ENCODE measurements at regions not wholly inside any gene's neighbourhood (a gene's known extent, or its start where the extent isn't known, plus 50 kb on each side); places are given as distances from the start of the nearest gene placed in this dataset.

- DNase-seq: no peak
- no peak for TF ChIP-seq POLR2AphosphoS5 (IDR thresholded peaks at IDR 0.05)
- no peak for TF ChIP-seq EP300 (IDR thresholded peaks at IDR 0.05; ENCODE audit: low read depth)
- TF ChIP-seq POLR2A (IDR thresholded peaks at IDR 0.05): no peak
- TF ChIP-seq CTCF (IDR thresholded peaks at IDR 0.05): no peak
- WGBS, 2 donors (ENCODE audit: low coverage in 1 of 2): 68% methylated on average over 3 of the region's 3 CpGs; no CpG with 5 or more reads in 1 of the 2 donors
- Histone ChIP-seq H3K27ac (no peak overlapping the region), H3K36me3 (no peaks in the 10 kb centered on the region), H3K4me3 (no peak overlapping the region), H3K9me3 (no peaks in the 10 kb centered on the region), H3K4me1 (no peaks in the 10 kb centered on the region), H3K27me3 (no peaks in the 10 kb centered on the region)
- in situ Hi-C loops (cut with MboI; ENCODE audit: low pct_ligation_motif_present in 1 of 4, low pct_unique_long_range_greater_than_20kb in 1 of 4, low sequenced_read_pairs in 3 of 4): no loop called here
- intact Hi-C loops (cut with DNase I; ENCODE audit: low total_unique reads): no loop called here
These were observed 1020.1 kb downstream of the ADGRL2 start for GRCh38 chr1:82820816-82821215.

- no peak overlapping the region for H3K4me3 ChIP-seq
- H3K27me3 ChIP-seq: no peaks in the 10 kb centered on the region
- no peak for DNase-seq
- 38 to 46% methylated on average over 1 of the region's 1 CpG for WGBS, 2 donors (ENCODE audit: low coverage in 1 of 2)
- no peaks in the 10 kb centered on the region for H3K36me3 ChIP-seq
- in situ Hi-C loops (cut with MboI; ENCODE audit: low pct_ligation_motif_present in 1 of 4, low pct_unique_long_range_greater_than_20kb in 1 of 4, low sequenced_read_pairs in 3 of 4) (no loop called here), intact Hi-C loops (cut with DNase I; ENCODE audit: low total_unique reads) (no loop called here)
- TF ChIP-seq POLR2A (IDR thresholded peaks at IDR 0.05): no peak
- no peak for TF ChIP-seq POLR2AphosphoS5 (IDR thresholded peaks at IDR 0.05)
- TF ChIP-seq CTCF (IDR thresholded peaks at IDR 0.05): no peak
- no peak for TF ChIP-seq EP300 (IDR thresholded peaks at IDR 0.05; ENCODE audit: low read depth)
- no peaks in the 10 kb centered on the region for H3K4me1 ChIP-seq
- H3K27ac ChIP-seq: no peak overlapping the region
- no peaks in the 10 kb centered on the region for H3K9me3 ChIP-seq
These were observed 1018.5 kb downstream of the ADGRL2 start for GRCh38 chr1:82819234-82819633.

GRCh38 chr1:82818586-82818985, 1017.9 kb downstream of the ADGRL2 start:
- Histone ChIP-seq H3K36me3 (no peaks in the 10 kb centered on the region), H3K27me3 (no peaks in the 10 kb centered on the region), H3K9me3 (no peaks in the 10 kb centered on the region), H3K27ac (no peak overlapping the region), H3K4me1 (no peaks in the 10 kb centered on the region), H3K4me3 (no peak overlapping the region)
- 81 to 91% methylated on average over 1 of the region's 1 CpG for WGBS, 2 donors (ENCODE audit: low coverage in 1 of 2)
- no peak for TF ChIP-seq POLR2AphosphoS5 (IDR thresholded peaks at IDR 0.05)
- TF ChIP-seq EP300 (IDR thresholded peaks at IDR 0.05; ENCODE audit: low read depth): no peak
- TF ChIP-seq CTCF (IDR thresholded peaks at IDR 0.05): no peak
- TF ChIP-seq POLR2A (IDR thresholded peaks at IDR 0.05): no peak
- in situ Hi-C loops (cut with MboI; ENCODE audit: low pct_ligation_motif_present in 1 of 4, low pct_unique_long_range_greater_than_20kb in 1 of 4, low sequenced_read_pairs in 3 of 4) (no loop called here), intact Hi-C loops (cut with DNase I; ENCODE audit: low total_unique reads) (no loop called here)
- no peak for DNase-seq

- DNase-seq: no peak
- intact Hi-C loops (cut with DNase I; ENCODE audit: low total_unique reads) (no loop called here), in situ Hi-C loops (cut with MboI; ENCODE audit: low pct_ligation_motif_present in 1 of 4, low pct_unique_long_range_greater_than_20kb in 1 of 4, low sequenced_read_pairs in 3 of 4) (no loop called here)
- Histone ChIP-seq H3K27me3 (no peaks in the 10 kb centered on the region), H3K9me3 (no peaks in the 10 kb centered on the region), H3K4me1 (no peaks in the 10 kb centered on the region), H3K36me3 (no peaks in the 10 kb centered on the region), H3K27ac (no peak overlapping the region), H3K4me3 (no peak overlapping the region)
- TF ChIP-seq CTCF (IDR thresholded peaks at IDR 0.05) (no peak), POLR2AphosphoS5 (IDR thresholded peaks at IDR 0.05) (no peak), EP300 (IDR thresholded peaks at IDR 0.05; ENCODE audit: low read depth) (no peak), POLR2A (IDR thresholded peaks at IDR 0.05) (no peak)
These were observed 1012.7 kb downstream of the ADGRL2 start for GRCh38 chr1:82813386-82813785.
